ENCODE measurements at regions not wholly inside any gene's neighbourhood (a gene's known extent, or its start where the extent isn't known, plus 50 kb on each side); places are given as distances from the start of the nearest gene placed in this dataset.

DNA sequence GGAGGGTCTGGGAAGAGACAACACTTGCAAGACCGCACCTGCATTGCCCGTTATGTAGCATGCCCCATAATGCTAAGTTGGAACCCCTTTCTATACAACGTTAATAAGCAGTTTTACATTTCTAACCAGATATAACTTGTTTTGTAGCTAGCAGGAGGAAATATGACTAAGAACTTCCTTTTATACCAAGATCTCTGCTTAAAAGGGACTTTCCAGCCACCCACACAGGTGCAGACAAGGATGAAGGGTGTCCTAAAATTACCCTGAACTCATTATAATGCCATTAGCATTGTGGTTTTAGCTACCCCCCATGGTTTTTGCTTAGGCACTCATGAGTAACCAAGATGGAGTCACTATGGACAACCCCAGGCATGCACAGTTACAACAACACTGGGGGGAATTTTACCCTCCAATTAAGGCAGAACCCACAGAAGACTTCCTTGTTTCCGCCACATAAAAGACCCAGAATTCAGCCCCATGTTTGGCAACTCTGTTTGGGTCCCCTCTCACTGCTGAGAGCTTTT, 362.8 kb downstream of the CBLN2 start:
- DNase-seq (ENCODE audit: low read depth) = no peak

DNA sequence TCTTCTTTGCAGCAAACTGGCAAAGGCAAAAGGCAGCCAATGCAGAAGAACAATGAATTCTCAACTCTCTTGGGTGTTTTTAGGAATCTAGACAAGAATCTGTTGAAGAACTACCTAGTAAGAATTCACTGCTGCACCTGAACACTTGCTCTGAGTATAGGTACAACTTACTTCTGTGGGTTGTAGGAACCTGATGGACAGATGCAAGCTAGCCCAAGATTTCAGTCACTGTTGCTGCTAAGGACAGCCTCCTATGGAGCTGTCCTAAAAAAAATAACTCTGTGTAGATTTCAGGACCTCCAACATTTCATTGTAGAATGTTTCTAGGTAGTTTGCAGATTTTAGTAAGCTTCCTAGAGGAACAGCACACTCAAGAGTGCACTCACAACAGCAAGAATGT, 363.5 kb downstream of the CBLN2 start:
- DNase-seq (ENCODE audit: low read depth) = no peak

DNA sequence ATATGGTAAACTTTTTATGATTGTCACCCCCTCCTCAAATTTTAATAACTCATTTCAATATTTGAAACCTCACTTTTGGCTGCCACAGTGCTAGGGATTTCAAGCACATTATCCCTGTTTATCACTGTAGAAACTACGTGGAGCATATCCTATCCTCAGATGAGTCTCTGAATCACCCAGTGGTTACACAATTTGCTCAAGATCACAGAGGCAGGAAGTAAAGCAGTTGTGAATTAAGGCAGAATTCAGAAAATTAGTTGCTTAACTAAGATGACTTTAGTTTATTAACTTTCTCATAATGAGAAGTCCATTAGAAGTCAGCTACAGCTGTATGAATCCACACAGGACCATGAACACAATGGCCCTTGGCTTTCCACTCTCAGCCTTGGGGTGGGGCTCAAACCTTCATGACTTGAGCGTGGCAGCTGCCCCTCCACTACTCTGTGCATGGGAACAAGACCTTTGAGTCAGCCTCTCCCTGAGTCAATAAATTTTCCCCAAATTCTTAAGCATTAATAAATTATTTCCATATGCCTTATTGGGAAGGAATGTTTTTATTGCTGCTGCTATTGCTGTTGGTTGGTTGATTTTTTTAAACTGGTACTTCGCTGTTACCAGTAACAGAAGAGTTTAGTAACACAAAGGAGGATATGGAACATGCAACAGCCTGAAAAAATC, 369.0 kb downstream of the CBLN2 start:
- DNase-seq (ENCODE audit: low read depth) = no peak

DNA sequence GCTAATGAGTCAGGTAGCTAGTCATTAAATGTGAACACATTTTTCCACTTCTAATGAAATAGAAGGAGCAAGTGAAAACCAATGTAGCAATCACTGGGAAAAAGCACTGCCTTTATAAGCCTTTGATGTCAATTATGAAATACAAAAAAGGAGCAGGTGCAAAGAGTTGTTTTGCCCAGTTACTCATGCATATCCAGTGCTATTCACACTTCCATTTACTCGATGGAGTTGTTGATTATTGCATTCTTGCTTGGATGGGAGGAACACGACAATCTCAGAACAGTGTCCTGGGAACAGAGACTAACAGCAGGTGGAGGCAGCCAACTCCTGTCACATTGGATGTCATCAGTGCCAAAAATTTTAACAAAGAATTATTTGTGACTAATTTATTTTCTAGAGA, 372.5 kb downstream of the CBLN2 start:
- no peak for DNase-seq (ENCODE audit: low read depth)

DNA sequence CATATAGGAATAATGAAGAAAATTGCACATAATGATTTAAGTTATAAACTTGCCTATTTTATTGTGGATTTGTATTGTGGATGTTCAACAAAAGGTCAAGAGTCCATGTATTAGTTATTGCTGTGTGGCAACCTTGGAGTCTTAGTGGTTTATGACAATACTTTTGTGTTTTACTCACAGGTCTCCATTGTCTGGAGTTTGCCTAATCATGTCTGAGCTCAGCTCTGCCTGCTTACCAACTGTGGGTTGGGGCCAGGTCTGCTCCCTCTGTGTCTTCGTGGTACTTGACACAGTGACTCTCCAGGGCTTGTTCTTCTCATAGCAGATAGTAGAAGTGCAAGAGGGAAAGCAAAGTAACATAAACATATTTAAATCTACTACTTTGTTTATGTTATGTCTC, 382.5 kb downstream of the CBLN2 start:
- DNase-seq (ENCODE audit: low read depth) = no peak

DNA sequence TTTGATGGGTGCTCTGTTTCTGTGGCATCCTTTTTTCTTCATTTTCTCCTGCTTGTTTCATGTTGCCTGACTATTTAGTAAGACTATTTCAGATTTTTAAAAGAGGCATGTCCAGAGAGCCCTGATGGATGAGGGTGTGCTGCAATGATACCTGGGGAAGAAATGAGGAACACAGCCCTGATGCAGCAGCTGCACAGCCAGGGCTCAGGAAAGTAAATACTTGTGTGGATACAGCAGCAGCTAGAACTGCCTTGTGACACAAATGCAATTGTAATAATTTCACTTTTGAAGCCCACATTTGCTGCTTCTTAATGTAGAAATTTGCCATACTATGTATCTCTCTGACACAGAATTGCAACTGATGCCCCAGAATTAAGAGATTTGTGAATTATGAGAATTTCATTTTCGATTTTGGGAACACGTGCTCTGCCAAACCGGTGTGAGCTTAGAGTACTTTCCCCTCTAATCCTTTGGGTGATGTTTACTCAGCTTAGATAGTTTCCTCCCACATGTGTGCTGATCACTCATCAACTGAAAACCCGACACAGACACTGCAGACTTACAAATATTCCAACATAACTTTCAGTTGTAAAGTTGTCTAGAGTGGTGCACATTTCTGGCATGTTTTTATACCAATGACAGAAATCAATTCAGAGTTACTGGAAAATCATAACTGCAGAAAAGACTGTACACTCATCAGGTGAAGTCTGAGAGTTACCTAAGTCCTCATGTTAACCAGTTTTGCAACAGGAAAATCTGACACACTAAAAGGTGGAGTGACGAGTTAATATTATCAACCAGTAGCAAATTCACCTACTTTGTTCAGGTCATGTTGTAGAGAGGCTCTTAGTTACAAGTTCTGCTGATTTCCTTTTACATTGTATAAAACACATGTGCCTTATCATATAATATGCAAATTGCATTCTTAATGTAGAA, 383.4 kb downstream of the CBLN2 start:
- DNase-seq (ENCODE audit: low read depth) = no peak

DNA sequence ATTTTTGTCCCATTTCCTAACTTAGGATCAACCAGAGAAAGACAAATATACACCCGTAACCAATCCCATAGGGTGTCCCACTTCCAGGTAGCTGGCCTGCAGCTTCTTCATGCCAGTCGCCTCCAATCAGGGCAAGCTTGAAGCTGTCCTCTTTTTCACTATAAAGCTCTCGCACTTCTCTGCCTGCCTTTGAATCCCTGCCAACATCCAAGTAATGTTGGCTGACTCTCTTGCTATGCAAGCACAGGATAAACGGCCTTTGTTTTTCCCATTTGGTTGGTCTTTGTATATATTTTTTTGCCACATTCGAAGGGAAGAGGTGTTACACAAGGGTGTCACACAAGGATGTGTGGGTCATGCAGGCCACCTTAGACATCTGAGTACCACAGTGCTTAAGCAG, 388.8 kb downstream of the CBLN2 start:
- no peak for DNase-seq (ENCODE audit: low read depth)

DNA sequence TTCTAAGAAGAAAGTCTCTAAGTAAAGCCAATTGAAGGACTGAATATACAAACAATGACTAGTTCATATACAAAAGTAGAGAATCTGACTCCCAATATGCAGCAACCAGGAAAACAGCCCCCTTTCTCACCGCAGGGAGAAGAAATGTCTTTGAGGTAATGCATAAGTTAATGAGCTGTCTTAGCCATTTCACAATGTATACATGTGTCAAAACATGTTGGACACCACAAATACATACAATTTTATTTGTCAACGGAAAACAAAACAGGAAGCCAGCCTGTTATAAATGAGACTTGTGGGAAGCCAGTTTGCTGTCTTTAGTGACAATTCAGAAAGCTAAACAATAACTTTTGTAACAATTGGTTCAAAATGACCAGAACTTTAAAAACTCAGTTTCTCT, 389.2 kb downstream of the CBLN2 start:
- no peak for DNase-seq (ENCODE audit: low read depth)

DNA sequence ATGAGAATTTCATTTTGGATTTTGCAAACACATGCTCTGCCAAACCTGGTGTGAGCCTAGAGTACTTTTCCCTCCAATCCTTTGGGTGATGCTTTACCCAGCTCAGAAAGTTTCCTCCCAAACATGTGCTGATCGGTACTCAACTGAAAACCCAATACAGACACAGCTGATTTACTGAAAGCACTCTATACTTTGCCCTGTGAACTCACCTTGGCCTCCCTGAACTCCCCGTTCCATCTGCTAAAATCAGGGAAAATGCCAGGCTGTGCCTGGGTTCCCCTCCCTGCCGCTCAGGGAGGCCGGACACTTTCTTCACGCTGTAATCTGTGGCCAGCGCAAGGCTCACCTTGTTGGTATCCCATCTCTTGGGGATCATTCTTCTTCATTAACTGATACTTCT, 391.2 kb downstream of the CBLN2 start:
- no peak for DNase-seq (ENCODE audit: low read depth)

DNA sequence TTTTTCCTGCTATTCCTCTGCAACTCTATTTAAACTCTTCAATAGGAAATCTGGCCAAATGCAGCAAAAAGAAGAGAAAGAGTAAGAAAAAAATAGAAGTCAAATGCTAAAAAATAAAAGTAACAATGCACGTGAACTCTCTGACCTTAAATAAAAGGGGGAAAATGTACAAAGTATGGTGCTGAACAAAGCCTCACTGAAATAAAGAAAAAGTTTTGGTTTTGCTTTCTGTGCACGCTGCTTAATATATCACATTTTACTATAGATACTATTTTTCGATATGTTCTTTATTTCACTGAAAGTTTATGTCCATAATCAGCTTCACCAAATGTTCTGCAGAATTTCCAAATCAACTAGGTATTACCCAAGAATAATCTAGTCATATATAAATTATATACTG, 396.3 kb downstream of the CBLN2 start:
- DNase-seq (ENCODE audit: low read depth) = no peak

DNA sequence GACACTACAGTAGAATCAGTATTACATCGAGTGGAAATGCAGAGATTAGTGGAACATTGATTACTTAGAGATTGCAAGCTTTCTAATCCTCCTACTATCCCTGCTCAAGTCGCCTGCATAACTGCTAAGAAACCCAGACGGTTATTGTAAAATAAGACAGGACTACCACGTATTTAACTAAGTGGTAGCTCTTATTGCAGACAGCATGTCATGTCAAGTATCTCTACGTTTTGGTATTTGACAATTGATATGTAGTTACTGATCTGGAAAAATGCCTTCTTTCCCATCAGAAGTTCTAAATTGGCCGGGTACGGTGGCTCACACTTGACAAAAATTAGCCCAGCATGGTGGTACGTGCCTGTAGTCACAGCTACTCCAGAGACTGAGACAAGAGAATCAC, 404.1 kb downstream of the CBLN2 start:
- no peak for DNase-seq (ENCODE audit: low read depth)

DNA sequence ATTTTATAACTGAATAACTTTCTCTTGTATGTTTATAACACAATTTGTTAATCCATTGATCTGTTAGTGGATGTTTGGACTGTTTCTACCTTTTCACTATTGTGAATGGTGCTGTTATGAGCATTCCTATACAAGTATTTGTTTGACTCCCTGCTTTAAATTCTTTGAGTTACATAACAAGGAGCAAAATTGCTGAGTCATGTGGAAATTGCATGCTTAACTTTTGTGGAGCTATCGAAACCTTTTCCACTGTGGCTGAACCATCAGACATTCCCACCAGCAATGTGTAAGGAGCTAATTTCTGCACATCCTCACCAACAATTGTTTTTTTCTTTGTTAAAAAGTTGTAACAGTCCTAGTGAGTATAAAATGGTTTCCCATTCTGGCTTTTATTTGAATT, 415.5 kb downstream of the CBLN2 start:
- no peak for DNase-seq (ENCODE audit: low read depth)

DNA sequence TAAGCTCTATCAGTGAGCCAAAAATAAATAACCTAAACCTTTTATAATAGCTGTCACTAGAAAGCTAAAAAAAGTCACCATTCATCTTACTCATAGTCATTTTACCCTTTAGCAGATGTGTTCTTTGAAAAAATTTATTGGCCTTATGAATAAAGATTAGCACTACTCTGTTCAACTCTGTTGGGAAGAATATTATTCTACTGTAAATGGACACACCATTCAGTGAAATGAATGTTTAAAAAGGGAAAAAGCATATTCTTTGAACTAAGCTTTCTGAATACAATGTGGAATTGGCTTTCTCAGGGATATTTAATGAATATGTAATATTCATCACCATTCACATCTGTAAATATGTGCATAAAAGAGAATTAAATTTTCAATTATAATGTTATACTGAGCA, 422.0 kb downstream of the CBLN2 start:
- DNase-seq (ENCODE audit: low read depth) = no peak

DNA sequence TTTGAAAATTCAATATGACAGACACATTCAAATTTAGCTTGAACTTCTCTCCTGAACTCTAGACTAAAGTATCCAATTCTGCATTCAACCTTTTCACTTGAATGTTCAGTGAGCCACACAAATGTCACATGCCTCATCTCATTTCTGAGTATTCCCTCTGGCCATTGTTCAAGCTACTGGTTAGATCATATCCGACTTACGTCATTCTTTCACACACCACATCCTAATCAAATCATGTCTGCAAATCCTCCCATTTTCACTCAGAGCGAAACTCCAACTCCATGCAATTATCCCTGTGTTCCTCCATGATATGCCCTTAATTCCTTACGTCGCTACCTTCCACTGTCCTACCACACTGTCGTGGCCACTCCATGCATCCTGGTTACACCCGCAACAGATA, 425.1 kb downstream of the CBLN2 start:
- DNase-seq (ENCODE audit: low read depth) = no peak

DNA sequence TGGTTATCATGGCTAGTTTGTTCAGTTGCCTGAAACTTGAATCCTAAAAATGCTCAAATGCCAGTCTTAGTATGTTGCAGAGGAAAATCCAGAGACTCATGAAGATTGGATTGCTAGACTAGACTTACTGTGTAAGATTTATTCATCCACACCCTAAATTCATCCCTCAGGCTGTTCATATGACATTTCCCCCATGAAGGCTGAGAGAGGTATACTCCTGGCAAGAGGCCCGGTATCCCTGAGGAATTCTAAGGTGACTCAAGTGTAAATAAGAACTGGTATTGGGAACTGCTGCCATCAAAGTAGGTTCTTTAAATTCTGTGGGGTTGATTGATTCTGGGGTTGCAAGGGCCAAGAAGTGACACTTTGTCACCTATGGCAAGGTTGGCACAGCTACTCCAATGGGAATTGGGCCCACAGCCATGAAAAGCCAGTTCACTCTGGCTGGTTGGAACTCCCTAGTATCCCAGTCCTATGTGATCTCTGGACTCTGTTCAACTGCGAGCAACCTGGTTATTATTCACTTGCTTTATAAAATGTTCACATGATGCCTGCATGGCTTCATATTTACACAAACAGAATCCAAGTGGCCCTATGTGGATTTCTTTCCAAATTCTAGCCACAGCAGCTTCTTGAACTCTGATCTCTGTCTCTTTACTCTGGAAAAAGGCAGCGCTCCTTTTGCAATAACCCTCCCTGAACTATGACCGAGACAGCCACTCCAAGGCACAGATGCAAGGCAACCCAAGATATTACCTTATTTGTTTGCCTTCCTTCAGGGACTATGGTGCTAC, 429.1 kb downstream of the CBLN2 start:
- DNase-seq (ENCODE audit: low read depth) = no peak

DNA sequence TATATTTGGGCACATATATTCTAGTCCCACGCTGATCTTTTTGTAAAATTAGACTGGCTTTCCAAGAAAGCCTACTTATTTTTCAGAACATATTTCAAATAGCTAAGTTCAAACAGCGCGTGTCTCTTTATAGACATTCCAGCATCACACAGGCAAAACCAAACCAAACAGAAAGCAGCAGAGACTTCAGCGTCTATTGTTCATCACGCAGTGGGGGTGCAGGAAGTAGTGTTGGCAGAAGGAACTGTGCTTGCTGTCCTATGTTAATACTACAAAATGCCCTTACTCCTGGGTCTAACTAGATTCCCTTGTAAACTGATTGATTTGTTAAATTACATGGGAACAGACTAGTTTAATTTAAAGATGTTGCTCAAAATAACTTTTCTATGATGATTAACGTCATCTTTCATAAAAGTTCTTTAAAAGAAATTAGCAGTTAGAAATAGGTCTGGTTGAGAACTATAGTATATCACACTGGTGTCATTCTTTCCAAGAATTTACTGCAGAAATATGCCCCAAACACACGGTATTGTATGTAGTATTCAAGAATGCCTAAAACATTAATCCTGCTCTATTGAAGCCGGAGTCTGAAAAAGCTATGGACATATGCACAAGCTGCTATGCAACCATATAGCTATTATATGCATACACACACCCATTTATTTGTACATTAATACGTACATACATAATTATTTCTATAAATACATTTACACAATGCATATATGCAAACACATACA, 436.3 kb downstream of the CBLN2 start:
- DNase-seq (ENCODE audit: low read depth) = no peak

DNA sequence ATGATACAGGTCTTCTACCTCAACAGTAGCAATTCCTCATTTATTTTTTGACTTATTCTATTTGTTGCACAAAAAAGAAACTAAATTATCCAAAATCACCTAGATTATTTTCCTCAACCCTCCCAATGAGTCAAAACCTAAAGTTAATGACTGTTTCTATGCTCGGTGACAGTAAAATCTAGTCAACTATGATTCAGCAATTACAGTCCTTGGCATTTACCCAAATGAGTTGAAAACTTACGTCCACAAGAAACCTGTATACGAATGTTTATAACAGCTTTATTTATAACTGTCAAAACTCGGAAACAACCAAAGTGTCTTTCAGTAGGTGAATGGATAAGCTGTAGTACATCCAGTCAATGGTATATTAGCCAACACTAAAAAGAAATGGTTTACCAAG, 439.3 kb downstream of the CBLN2 start:
- no peak for DNase-seq (ENCODE audit: low read depth)

DNA sequence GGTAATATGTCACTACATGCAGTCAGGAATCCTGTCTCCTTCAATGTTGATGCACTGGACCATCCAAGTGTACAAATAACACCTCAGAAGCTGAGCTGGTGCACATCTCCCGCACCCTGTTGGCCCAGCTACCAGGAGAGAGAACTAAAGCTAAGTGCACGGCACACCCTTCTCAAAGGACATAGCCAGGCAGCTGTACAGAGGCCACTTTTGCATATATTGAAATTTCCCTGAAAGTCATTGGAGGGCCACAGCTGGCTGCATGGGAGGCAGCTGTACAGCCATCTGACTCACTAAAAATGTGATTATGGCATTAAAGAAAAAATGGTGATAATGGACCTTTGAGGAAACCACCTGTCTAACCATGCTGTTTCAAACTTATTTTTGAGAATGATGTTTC, 441.7 kb downstream of the CBLN2 start:
- DNase-seq (ENCODE audit: low read depth) = no peak

DNA sequence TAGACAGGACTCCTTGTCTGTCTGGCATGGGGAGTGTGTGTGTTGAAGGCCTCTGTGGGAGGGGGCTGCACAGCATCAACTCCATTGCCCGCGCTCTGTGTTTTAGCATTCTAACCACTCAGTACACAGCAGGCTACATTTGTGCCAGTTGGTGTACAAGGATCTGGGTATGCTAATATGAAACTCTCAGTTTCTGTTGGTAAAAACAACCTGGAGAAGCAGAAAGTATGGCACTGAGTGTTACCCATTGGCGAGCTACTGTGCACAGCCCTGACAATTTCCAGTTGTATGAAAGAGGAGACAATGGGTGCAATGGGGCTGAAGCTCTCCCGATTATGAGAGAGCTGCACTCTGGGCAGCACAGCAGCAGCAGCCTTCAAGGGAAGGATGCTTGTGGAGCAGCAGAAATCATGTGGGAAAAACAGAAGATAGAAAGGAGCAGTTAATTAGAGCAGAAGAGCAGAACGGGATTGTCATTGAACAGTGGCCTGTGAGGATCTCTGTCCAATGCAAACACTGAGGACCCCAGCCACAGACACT, 443.6 kb downstream of the CBLN2 start:
- DNase-seq (ENCODE audit: low read depth) = no peak

DNA sequence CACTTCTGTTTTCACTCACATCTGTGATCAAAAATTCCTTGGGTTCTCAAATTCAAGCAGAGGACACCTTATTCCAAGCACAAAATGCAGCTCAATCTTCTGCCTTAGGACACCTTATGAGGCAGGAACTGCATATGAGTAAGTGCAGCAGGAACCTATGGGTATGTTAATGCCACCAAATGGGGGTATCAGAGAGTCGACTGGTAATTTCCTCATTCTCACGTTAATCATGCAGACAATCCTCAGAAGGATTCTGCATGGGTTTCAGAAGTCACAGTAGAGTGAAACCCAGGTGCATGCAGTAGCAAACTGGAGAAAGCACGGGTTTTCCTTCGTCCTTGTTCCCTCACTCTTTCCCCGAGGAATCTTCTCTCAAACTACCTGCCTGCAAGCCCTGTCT, 452.8 kb downstream of the CBLN2 start:
- DNase-seq (ENCODE audit: low read depth) = no peak

DNA sequence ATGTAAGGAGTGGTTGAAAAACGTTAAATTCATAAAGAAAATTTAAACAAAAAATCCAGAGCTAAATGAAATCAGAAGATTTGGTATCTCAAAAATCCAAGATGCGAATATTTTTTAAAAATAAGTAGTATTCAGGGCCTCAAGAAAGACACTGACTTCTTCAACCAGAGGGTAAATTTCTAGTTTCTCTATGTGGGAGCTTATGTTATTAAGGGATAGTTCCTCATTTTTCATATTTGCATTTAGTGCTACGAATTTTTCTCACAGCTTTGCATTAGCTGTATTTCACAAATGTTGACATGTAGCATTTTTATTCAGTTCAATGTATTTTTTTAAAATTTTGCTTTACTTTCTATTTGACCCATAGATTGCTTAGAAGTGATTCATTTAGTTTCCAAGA, 454.7 kb downstream of the CBLN2 start:
- DNase-seq (ENCODE audit: low read depth) = no peak

DNA sequence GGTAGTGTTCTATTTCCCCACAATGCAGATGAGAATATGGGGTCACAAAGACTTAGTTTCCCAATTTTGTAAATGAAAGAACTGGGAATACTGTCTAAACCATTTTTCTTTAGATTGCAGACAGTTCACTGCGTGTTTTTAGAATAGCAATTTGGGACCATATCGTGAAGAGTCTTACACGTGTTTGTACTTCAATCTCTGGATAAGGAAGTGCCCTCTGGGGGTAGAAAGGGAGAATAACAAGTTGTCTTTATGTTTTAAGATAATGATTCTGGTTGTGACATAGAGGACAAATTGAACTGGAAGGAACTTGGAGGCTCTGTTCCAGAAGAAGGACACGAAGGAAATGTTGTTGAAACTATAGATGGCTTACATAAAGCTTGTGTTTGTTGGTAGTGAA, 457.7 kb downstream of the CBLN2 start:
- no peak for DNase-seq (ENCODE audit: low read depth)

All from stimulated activated CD8-positive, alpha-beta memory T cell treated with anti-CD3 and anti-CD28 coated beads, Interleukin-15, amount 100 ng/mL, for 1 hour (primary cell).